Spinal cord (tissue), 9 donors: ENCODE measurements at regions not wholly inside any gene's neighbourhood (a gene's known extent, or its start where the extent isn't known, plus 50 kb on each side); places are given as distances from the start of the nearest gene placed in this dataset.
A peak's percentile ranks its signal among the peaks of the same experiment; 100 is the strongest.

Source experiments
- DNase-seq, 6 donors: peaks; one replicate each; pipeline versions ENCODE4 v3.0.0 to v3.0.0-alpha.2; 2013 to 2015; ENCODE audit warnings: low spot score in 6 of 6, low read depth in 4 of 6
- H3K27ac ChIP-seq: one replicate; pipeline ENCODE4 v1.5.1; 2013; ENCODE audit warnings: low read depth, low read length, control low read depth
- H3K27me3 ChIP-seq: one replicate; pipeline ENCODE4 v1.6.1; 2013; ENCODE audit warnings: low read length; ENCODE audit not compliant: control insufficient read depth, insufficient read depth
- H3K36me3 ChIP-seq: one replicate; pipeline ENCODE4 v1.6.1; 2013; ENCODE audit warnings: low read length; ENCODE audit not compliant: control insufficient read depth, insufficient read depth
- H3K4me1 ChIP-seq: one replicate; pipeline ENCODE4 v1.6.1; 2013; ENCODE audit warnings: low read length; ENCODE audit not compliant: control insufficient read depth, insufficient read depth
- H3K4me3 ChIP-seq: one replicate; pipeline ENCODE4 v1.5.1; 2013; ENCODE audit warnings: low read depth, low read length, control low read depth
- H3K9me3 ChIP-seq: one replicate; pipeline ENCODE4 v1.6.1; 2013; ENCODE audit warnings: low read length; ENCODE audit not compliant: control insufficient read depth, insufficient read depth
- WGBS: methylation state at CpG from one replicate; pipeline ENCODE4 v1.1.5; 2013; ENCODE audit warnings: missing lambda C conversion rate; ENCODE audit not compliant: insufficient coverage; 5-methylcytosine and 5-hydroxymethylcytosine counted together
- donor health status: healthy.

DNA sequence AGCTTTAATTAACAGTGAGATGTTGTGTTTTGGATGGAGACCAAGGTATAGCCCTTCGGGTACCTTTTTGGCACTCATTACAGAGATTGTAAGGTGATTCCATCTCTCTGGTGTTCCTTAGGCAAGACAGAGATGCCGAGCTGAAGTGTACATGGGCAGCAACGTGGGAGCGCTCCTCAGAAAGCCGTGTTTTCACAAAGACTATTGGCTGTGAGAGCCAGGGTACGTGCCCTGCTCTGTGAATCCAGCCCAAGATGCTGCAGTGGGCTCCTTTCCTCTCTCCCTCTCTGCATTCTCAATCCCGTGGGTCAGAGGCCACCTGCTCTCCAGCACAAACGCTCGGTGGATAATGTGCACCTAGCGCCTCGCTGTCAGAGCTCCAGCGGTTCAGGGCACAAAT, 203.0 kb upstream of the EPHA4 start:
- no peaks in the 10 kb centered on the region for H3K9me3 ChIP-seq
- no peak overlapping the region for H3K4me3 ChIP-seq
- no peaks in the 10 kb centered on the region for H3K27me3 ChIP-seq
- WGBS, result 56% methylated on average over 7 of the region's 12 CpGs
- peak in 2 of 6 donors; percentile 5 to 70 for DNase-seq
- H3K36me3 ChIP-seq, result no peaks in the 10 kb centered on the region
- H3K4me1 ChIP-seq, result no peaks in the 10 kb centered on the region
- H3K27ac ChIP-seq, result no peak overlapping the region

DNA sequence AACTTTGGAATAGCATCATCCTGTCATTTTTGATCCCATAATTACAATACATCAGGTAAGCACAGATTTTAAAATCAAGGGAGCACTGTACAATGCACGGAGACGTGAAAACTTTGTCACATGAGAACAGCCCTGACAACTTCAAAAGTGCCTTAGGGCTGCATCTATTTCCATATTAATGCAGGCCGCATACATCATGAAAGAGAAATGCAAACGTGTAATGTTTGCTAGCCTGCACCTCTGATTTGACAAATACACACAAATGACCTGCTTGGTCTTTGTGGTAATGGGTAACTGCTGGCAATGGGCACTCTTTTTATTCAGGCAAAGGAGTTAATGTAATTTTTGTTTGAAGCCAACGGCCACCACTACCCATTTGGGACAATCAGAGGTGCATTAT, 202.0 kb upstream of the EPHA4 start:
- H3K9me3 ChIP-seq, result no peaks in the 10 kb centered on the region
- 96% methylated on average over 3 of the region's 5 CpGs for WGBS
- DNase-seq, result no peak
- H3K4me3 ChIP-seq, result no peak overlapping the region
- H3K36me3 ChIP-seq, result no peaks in the 10 kb centered on the region
- no peaks in the 10 kb centered on the region for H3K4me1 ChIP-seq
- no peak overlapping the region for H3K27ac ChIP-seq
- no peaks in the 10 kb centered on the region for H3K27me3 ChIP-seq

DNA sequence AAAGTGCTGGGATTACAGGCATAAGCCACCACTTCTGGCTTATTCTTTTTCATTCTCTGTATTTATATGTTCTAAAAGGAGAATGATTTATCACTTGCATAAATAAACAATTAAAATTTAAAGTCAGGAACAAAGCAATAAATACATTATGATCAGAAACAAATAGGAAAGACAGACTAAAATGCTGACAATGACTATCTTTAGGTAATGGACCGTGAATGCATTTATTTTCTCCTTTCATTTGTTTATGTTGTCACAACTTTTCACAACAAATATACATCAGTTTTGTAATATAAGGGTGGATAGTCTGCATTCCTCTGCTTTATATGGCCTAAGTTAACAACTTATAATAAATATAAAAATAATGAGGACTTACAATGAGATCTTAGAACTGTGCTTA, 199.2 kb upstream of the EPHA4 start:
- Histone ChIP-seq H3K36me3 (no peaks in the 10 kb centered on the region), H3K9me3 (no peaks in the 10 kb centered on the region), H3K4me3 (no peak overlapping the region), H3K27ac (no peak overlapping the region), H3K27me3 (no peaks in the 10 kb centered on the region), H3K4me1 (no peaks in the 10 kb centered on the region)
- WGBS, result no CpG with 5 or more reads among the region's 1 CpG
- no peak for DNase-seq

DNA sequence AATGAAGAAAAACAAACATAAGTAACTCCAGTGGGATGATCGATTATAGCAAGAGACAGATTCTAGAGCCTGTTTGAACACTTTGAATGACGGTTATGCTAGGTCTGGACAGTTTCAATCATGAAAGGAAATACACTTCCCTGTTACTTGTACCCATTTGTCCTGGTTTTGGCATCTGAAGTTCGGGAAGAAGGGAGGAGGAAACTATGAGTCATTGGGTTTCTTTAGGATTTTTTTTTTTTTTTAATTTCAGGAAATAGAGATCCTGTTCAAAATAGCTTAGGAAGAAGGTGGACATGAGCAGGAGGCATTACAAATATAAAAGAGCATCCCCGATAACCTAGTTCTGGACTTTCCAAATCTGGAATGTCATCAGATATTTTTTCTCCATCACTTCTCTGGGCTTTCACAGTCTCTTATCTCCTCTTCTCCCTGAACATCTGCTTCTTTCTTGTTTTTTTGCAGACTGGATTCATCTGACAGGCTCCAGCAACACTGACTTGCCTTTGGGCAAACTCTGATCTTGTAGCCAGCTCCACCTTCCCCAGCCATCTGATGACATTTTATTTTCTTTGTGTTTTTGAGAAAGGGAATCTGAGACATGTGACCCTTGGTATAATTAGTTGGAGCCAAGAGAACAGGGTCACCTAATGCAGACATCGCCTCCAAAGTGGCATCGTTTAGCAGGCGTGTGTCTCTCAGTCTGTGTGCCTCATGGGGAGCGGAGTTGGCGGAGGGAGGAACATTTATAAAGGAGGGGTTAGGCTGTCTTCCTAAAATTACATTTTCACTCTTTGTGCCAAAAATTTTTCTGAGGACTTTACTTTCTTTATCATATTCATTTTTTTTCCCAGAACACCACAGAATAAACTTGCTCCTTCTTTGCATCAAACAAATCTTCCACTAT, 195.3 kb upstream of the EPHA4 start:
- WGBS, result 88% methylated on average over 3 of the region's 9 CpGs
- no peak for DNase-seq
- no peaks in the 10 kb centered on the region for H3K9me3 ChIP-seq
- no peaks in the 10 kb centered on the region for H3K4me1 ChIP-seq
- H3K4me3 ChIP-seq, result no peak overlapping the region
- H3K27me3 ChIP-seq, result no peaks in the 10 kb centered on the region
- H3K36me3 ChIP-seq, result no peaks in the 10 kb centered on the region
- H3K27ac ChIP-seq, result no peak overlapping the region

DNA sequence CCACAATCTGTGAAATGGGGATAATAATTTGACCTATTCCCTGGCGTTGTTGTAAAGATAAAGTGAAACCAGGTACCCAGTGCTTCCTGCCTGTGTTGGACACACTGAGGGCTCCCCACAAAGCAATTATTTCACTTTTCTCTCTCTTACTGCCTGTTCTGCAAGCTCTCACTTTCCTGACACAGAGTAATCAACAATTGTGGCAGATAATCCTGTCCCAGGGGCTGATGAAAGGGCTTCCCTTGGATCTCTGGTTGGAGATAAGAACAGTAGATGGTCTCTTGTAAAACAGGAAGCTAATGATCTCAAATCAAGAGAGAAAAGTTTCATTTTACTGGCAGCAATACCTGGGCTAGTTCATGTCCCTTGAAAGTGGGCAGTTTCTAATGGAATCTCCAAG, 190.4 kb upstream of the EPHA4 start:
- Histone ChIP-seq H3K9me3 (no peaks in the 10 kb centered on the region), H3K4me3 (no peak overlapping the region), H3K27ac (no peak overlapping the region), H3K36me3 (no peaks in the 10 kb centered on the region), H3K4me1 (no peaks in the 10 kb centered on the region), H3K27me3 (no peaks in the 10 kb centered on the region)
- no peak for DNase-seq
- WGBS, result no CpG with 5 or more reads among the region's 1 CpG

DNA sequence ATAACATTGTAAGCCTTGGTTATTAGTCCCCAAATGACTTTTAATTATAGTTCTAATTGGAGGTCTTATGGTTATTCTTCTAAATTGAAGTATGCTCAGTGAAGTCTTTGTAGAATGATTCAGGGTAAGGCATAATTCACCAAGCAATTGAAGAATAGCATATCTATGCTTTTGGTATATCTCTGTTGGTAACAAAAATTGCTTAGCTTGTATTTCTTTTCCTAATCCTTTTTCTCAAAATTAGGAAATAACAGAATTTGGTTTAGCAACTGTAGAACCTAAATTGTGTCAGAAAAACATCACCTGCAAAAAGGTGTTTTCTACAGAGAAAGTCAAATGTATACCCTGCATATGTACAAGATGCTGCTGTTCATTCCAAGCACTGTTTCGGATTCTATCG, 189.2 kb upstream of the EPHA4 start:
- WGBS, result no CpG with 5 or more reads among the region's 2 CpGs
- H3K27me3 ChIP-seq, result no peaks in the 10 kb centered on the region
- H3K27ac ChIP-seq, result no peak overlapping the region
- peak in 1 of 6 donors; percentile 8 for DNase-seq
- H3K9me3 ChIP-seq, result no peaks in the 10 kb centered on the region
- no peaks in the 10 kb centered on the region for H3K4me1 ChIP-seq
- no peaks in the 10 kb centered on the region for H3K36me3 ChIP-seq
- no peak overlapping the region for H3K4me3 ChIP-seq

DNA sequence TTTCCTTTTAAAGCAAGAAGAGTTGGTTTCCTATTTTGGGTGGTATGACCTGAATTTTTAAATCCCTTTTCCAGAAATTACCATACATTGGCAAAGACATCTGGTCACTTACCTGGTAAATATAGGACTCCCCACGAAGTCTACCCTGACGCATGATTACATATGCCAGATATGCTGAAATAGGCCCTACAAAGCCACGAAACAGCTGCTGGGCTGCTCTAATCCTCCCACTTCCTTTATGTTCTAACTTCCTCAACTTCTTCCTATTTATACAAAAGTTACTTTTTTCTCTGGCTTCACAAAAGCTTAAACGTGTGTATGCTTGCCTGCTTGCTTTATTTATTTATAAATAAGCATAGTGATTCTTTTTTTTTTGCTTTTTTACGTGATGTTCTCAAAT, 186.0 kb upstream of the EPHA4 start:
- Histone ChIP-seq H3K36me3 (no peaks in the 10 kb centered on the region), H3K27ac (no peak overlapping the region), H3K4me1 (no peaks in the 10 kb centered on the region), H3K9me3 (no peaks in the 10 kb centered on the region), H3K4me3 (no peak overlapping the region), H3K27me3 (no peaks in the 10 kb centered on the region)
- WGBS, result 71% methylated on average over 3 of the region's 5 CpGs
- DNase-seq, result no peak

DNA sequence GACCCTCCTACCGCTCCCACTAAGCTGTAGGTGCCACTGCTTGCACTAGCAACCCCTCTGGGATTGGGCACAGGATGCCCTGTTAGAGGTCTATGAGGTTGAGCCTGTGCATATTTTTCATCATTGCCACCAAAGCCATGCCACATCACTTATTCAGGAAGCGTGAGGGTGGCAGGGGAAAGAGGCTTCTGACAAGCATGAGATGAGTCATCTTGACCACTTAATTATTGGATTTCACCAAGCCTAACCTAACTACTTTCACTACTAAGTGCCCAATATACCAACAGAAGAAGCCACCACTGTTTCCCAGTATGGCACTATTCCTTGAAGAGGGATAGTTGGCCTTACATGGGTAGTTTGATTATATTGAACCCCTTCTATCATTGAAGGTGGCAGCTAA, 181.3 kb upstream of the EPHA4 start:
- Histone ChIP-seq H3K9me3 (no peaks in the 10 kb centered on the region), H3K27me3 (no peaks in the 10 kb centered on the region), H3K4me3 (no peak overlapping the region), H3K27ac (no peak overlapping the region), H3K4me1 (no peaks in the 10 kb centered on the region), H3K36me3 (no peaks in the 10 kb centered on the region)
- DNase-seq, result no peak
- no CpG with 5 or more reads among the region's 2 CpGs for WGBS

DNA sequence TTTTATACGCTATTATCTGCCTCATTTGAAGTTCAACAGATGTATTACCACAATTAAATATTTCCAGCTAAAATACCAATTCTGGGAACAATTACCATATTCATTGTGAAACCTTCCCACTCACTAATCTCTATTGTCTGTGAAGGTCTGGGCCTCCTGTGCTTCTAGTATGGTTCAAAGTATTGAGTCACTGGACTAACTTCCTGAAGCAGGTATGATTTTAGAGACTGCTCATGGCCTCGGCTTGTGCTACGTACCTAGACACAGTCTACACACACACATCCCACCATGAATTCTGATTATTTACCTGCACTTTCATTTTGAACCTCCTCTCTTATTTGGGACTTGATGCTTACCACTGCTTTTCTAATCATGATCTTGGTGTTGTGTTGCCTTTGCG, 180.7 kb upstream of the EPHA4 start:
- Histone ChIP-seq H3K9me3 (no peaks in the 10 kb centered on the region), H3K27me3 (no peaks in the 10 kb centered on the region), H3K4me3 (no peak overlapping the region), H3K4me1 (no peaks in the 10 kb centered on the region), H3K36me3 (no peaks in the 10 kb centered on the region), H3K27ac (no peak overlapping the region)
- WGBS, result 100% methylated on average over 1 of the region's 4 CpGs
- DNase-seq, result no peak

DNA sequence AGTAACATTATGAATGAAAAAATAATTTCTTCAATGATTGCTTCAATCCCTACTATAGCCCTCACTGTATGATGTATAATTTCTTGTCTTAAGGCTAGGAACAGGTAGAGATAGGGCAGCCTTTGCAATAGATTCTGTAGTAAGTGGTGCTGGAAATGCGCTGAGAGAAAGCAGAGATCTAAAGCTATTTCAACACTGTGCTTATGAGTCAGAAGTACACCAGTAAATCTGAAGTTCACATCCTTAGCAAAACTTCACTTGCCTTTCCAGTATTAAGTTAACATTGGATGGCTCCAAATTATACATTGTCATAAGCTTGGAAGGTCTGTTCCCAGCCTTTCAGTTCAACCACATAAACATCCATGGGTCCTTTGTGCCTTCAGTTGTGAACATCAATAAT, 178.2 kb upstream of the EPHA4 start:
- H3K9me3 ChIP-seq, result no peaks in the 10 kb centered on the region
- H3K4me3 ChIP-seq, result no peak overlapping the region
- H3K4me1 ChIP-seq, result no peaks in the 10 kb centered on the region
- no CpG with 5 or more reads among the region's 1 CpG for WGBS
- H3K27me3 ChIP-seq, result no peaks in the 10 kb centered on the region
- no peak for DNase-seq
- H3K27ac ChIP-seq, result no peak overlapping the region
- no peaks in the 10 kb centered on the region for H3K36me3 ChIP-seq
